H1 (cell line): ENCODE measurements at regions not wholly inside any gene's neighbourhood (a gene's known extent, or its start where the extent isn't known, plus 50 kb on each side); places are given as distances from the start of the nearest gene placed in this dataset.

ENCODE experiments used
- CTCF ChIA-PET: fragments of 300-600 bp; sonication (Branson Sonifier 250); formaldehyde crosslinking; loops from one replicate; lab custom pipeline; 2021; ENCODE audit not compliant: partially characterized antibody; lab: Charles Lee
- POLR2A ChIA-PET: fragments of 300-600 bp; sonication (Branson Sonifier 250); formaldehyde crosslinking; loops from one replicate; lab custom pipeline; 2021; ENCODE audit warnings: inconsistent platforms; ENCODE audit not compliant: partially characterized antibody; lab: Charles Lee
- DNase-seq, 2 experiments: peaks; one replicate each; pipeline versions ENCODE4 v3.0.0 to v3.0.0-alpha.2; 2010 to 2022; ENCODE audit warnings: low spot score in 2 of 2, low read depth in 1 of 2, mixed read lengths in 1 of 2
- FAIRE-seq: peaks from 2 replicates; lab custom pipeline; 2011; peaks lifted over from hg19 to GRCh38; lab: Jason Lieb, UNC
- H2AFZ ChIP-seq: 2 replicates; pipeline ENCODE4 v1.8.1; 2012; ENCODE audit warnings: low read length, inconsistent platforms
- H2AK5ac ChIP-seq: 2 replicates; pipeline ENCODE4 v1.6.1; 2013; ENCODE audit warnings: low read depth, low read length
- H2BK120ac ChIP-seq: replicated peaks from 2 replicates; pipeline ENCODE3; 2013; ENCODE audit warnings: low read depth, low read length, inconsistent platforms
- H2BK12ac ChIP-seq: 2 replicates; pipeline ENCODE4 v1.6.1; 2013; ENCODE audit warnings: low read depth, low read length
- H2BK15ac ChIP-seq: 2 replicates; pipeline ENCODE4 v1.6.1; 2013; ENCODE audit warnings: low read length
- H2BK20ac ChIP-seq: 2 replicates; pipeline ENCODE4 v1.6.1; 2013; ENCODE audit warnings: low read length
- H2BK5ac ChIP-seq: 2 replicates; pipeline ENCODE4 v1.6.1; 2013; ENCODE audit warnings: low read depth, low read length
- H3K14ac ChIP-seq: 2 replicates; pipeline ENCODE4 v1.6.1; 2013; ENCODE audit warnings: inconsistent platforms; ENCODE audit not compliant: insufficient read length
- H3K18ac ChIP-seq: 2 replicates; pipeline ENCODE4 v1.6.1; 2013; ENCODE audit warnings: low read length; ENCODE audit errors: extremely low read depth
- H3K23ac ChIP-seq: 2 replicates; pipeline ENCODE4 v1.6.1; 2013; ENCODE audit warnings: inconsistent platforms; ENCODE audit not compliant: insufficient read length
- H3K23me2 ChIP-seq: 2 replicates; pipeline ENCODE4 v1.6.1; 2013; ENCODE audit warnings: low read depth, low read length
- H3K27ac ChIP-seq: 2 replicates; pipeline ENCODE4 v1.6.1; 2011; ENCODE audit warnings: low read depth, low read length, inconsistent platforms
- H3K27me3 ChIP-seq, 4 experiments: replicated peaks in 1 of 4; 1 replicate in 1 of 4; 2 replicates in 3 of 4; pipeline versions ENCODE4 v1.6.1 to v1.8.1; 2011 to 2013; ENCODE audit warnings: low read length in 3 of 4, mild to moderate bottlenecking in 3 of 4, inconsistent platforms in 2 of 4, mixed read lengths in 2 of 4, moderate library complexity in 1 of 4; ENCODE audit not compliant: control insufficient read depth in 3 of 4, insufficient read depth in 3 of 4; ENCODE audit errors: extremely low read depth in 1 of 4
- H3K36me3 ChIP-seq, 4 experiments: 2 replicates each; pipeline versions ENCODE4 v1.6.1 to v1.8.1; 2011 to 2013; ENCODE audit warnings: mild to moderate bottlenecking in 4 of 4, low read length in 3 of 4, moderate library complexity in 2 of 4, control low read depth in 1 of 4, inconsistent platforms in 1 of 4; ENCODE audit not compliant: insufficient read depth in 4 of 4, control insufficient read depth in 2 of 4
- H3K4ac ChIP-seq: replicated peaks from 2 replicates; pipeline ENCODE3; 2013; ENCODE audit warnings: low read length, low read depth, mixed read lengths, inconsistent platforms; ENCODE audit not compliant: insufficient read length
- H3K4me1 ChIP-seq, 4 experiments: replicated peaks in 1 of 4; 1 replicate in 1 of 4; 2 replicates in 3 of 4; pipeline versions ENCODE4 v1.6.1 to v1.8.1; 2011 to 2013; ENCODE audit warnings: low read length in 3 of 4, inconsistent platforms in 2 of 4, mixed read lengths in 1 of 4; ENCODE audit not compliant: insufficient read depth in 4 of 4, control insufficient read depth in 3 of 4
- H3K4me2 ChIP-seq, 2 experiments: 2 replicates each; pipeline versions ENCODE4 v1.6.1 to v1.8.1; 2011 to 2013; ENCODE audit warnings: low read depth in 2 of 2, low read length in 2 of 2, control low read depth in 1 of 2, inconsistent platforms in 1 of 2, mild to moderate bottlenecking in 1 of 2; ENCODE audit not compliant: insufficient read depth in 1 of 2
- H3K4me3 ChIP-seq, 4 experiments: fragments of 200-600, 300-600 bp in 1 of 4; sonication (generic), shearing (Covaris generic), sonication (Bioruptor Twin) in 1 of 4; 2 replicates each; pipeline versions ENCODE4 v1.5.1 to v1.8.1; 2011 to 2016; ENCODE audit warnings: low read length in 4 of 4, low read depth in 3 of 4, control low read depth in 2 of 4, inconsistent platforms in 2 of 4, mild to moderate bottlenecking in 2 of 4, mixed read lengths in 1 of 4, moderate library complexity in 1 of 4; ENCODE audit not compliant: insufficient read depth in 2 of 4; ENCODE audit errors: extremely low read depth in 1 of 4
- H3K56ac ChIP-seq: replicated peaks from 2 replicates; pipeline ENCODE3; 2013; ENCODE audit warnings: low read depth, mild to moderate bottlenecking, mixed read lengths, low read length, inconsistent platforms; ENCODE audit not compliant: insufficient read length
- H3K79me1 ChIP-seq: 2 replicates; pipeline ENCODE4 v1.6.1; 2013; ENCODE audit warnings: low read depth, low read length, control low read depth
- H3K79me2 ChIP-seq, 2 experiments: 2 replicates each; pipeline versions ENCODE4 v1.6.1 to v1.8.1; 2012 to 2013; ENCODE audit warnings: low read length in 2 of 2, mild to moderate bottlenecking in 2 of 2, inconsistent platforms in 1 of 2; ENCODE audit not compliant: insufficient read depth in 2 of 2, control insufficient read depth in 1 of 2
- H3K9ac ChIP-seq, 4 experiments: replicated peaks in 1 of 4; 1 replicate in 1 of 4; 2 replicates in 3 of 4; pipeline versions ENCODE4 v1.6.1 to v1.8.1; 2011 to 2013; ENCODE audit warnings: low read depth in 3 of 4, low read length in 3 of 4, control low read depth in 2 of 4, mild to moderate bottlenecking in 2 of 4, moderate library complexity in 2 of 4, inconsistent platforms in 1 of 4; ENCODE audit errors: extremely low read depth in 1 of 4
- H3K9me3 ChIP-seq, 2 experiments: 2 replicates each; pipeline versions ENCODE4 v1.6.1 to v1.8.1; 2012 to 2013; ENCODE audit warnings: mild to moderate bottlenecking in 2 of 2, moderate library complexity in 2 of 2, control low read depth in 1 of 2, inconsistent platforms in 1 of 2, low read depth in 1 of 2, low read length in 1 of 2, mixed read lengths in 1 of 2; ENCODE audit not compliant: insufficient read depth in 2 of 2
- H4K20me1 ChIP-seq, 2 experiments: replicated peaks in 1 of 2; 2 replicates each; pipeline versions ENCODE3 to v1.8.1; 2011 to 2013; ENCODE audit warnings: inconsistent platforms in 2 of 2, low read length in 2 of 2, mild to moderate bottlenecking in 1 of 2; ENCODE audit not compliant: insufficient read depth in 2 of 2, control insufficient read depth in 1 of 2
- H4K5ac ChIP-seq: 2 replicates; pipeline ENCODE4 v1.6.1; 2013; ENCODE audit warnings: low read length, low read depth, mixed read lengths, inconsistent platforms; ENCODE audit not compliant: insufficient read length
- H4K8ac ChIP-seq: 2 replicates; pipeline ENCODE4 v1.8.0; 2013; ENCODE audit warnings: mild to moderate bottlenecking, moderate library complexity, low read length, inconsistent platforms; ENCODE audit not compliant: insufficient read depth; ENCODE audit errors: extremely low read depth
- H4K91ac ChIP-seq: replicated peaks from 2 replicates; pipeline ENCODE3; 2013; ENCODE audit warnings: low read length, mixed read lengths, inconsistent platforms; ENCODE audit not compliant: insufficient read length
- BRCA1 ChIP-seq: IDR thresholded peaks from 2 replicates; pipeline ENCODE4 v1.6.1; 2012; ENCODE audit warnings: low read depth, low read length, improper control_type of control experiment
- HDAC2 ChIP-seq, 2 experiments: fragments of 300-600 bp in 1 of 2; sonication (generic) in 1 of 2; IDR thresholded peaks; 2 replicates each; pipeline ENCODE4 v1.6.1; 2011 to 2012; ENCODE audit warnings: low read depth in 2 of 2, low read length in 2 of 2, mild to moderate bottlenecking in 2 of 2, moderate library complexity in 2 of 2, borderline replicate concordance in 1 of 2, inconsistent platforms in 1 of 2
- JUND ChIP-seq: IDR thresholded peaks from 2 replicates; pipeline ENCODE4 v1.6.1; 2011; ENCODE audit warnings: mild to moderate bottlenecking, improper control_type of control experiment, low read length
- NANOG ChIP-seq: IDR thresholded peaks from 2 replicates; pipeline ENCODE4 v1.6.1; 2011; ENCODE audit warnings: low read length, low read depth, mild to moderate bottlenecking, inconsistent platforms; ENCODE audit not compliant: insufficient read depth, poor library complexity, severe bottlenecking
- NRF1 ChIP-seq: IDR thresholded peaks from 2 replicates; pipeline ENCODE4 v1.6.1; 2011; ENCODE audit warnings: mild to moderate bottlenecking, low read depth, low read length, improper control_type of control experiment
- RBBP5 ChIP-seq: IDR thresholded peaks from 2 replicates; pipeline ENCODE4 v1.7.1; 2012; ENCODE audit warnings: low read depth, mild to moderate bottlenecking, inconsistent platforms, low read length, moderate library complexity, borderline replicate concordance
- SP4 ChIP-seq: IDR thresholded peaks from 2 replicates; pipeline ENCODE4 v1.6.1; 2012; ENCODE audit warnings: low read length, inconsistent platforms
- TBP ChIP-seq: IDR thresholded peaks from 2 replicates; pipeline ENCODE4 v1.6.1; 2011; ENCODE audit warnings: low read depth, low read length, improper control_type of control experiment
- whole genome bisulfite sequencing, 2 experiments: shearing (Covaris generic) in 1 of 2; methylation state at CpG; one replicate each; pipeline versions ENCODE4 v1.1.6 to v1.1.7; 2013 to 2015; ENCODE audit warnings: low lambda C conversion rate in 2 of 2, mixed read lengths in 2 of 2, inconsistent platforms in 1 of 2, low coverage in 1 of 2, missing lambda C conversion rate in 1 of 2; ENCODE audit not compliant: insufficient replicate concordance in 2 of 2, insufficient coverage in 1 of 2, insufficient read length in 1 of 2; ENCODE audit errors: extremely low coverage in 1 of 2, missing lambda C conversion rate in 1 of 2; 5-methylcytosine and 5-hydroxymethylcytosine counted together
- TF ChIP-seq, protein P1 (sequence below): IDR thresholded peaks from 2 replicates; pipeline ENCODE4 v1.6.1; 2012; ENCODE audit warnings: inconsistent platforms
- TF ChIP-seq, protein P2 (sequence below): IDR thresholded peaks from 2 replicates; pipeline ENCODE4 v1.6.1; 2011; ENCODE audit warnings: low read depth, mild to moderate bottlenecking, low read length; ENCODE audit not compliant: insufficient read depth
- TF ChIP-seq, protein P3 (sequence below), 3 experiments: IDR thresholded peaks; 1 replicate in 2 of 3; 2 replicates in 1 of 3; pipeline versions ENCODE4 v1.5.1 to v1.6.1; 2011; ENCODE audit warnings: low read length in 3 of 3, mild to moderate bottlenecking in 3 of 3, inconsistent platforms in 2 of 3, low read depth in 1 of 3, moderate library complexity in 1 of 3; ENCODE audit not compliant: insufficient read depth in 1 of 3; ENCODE audit errors: control extremely low read depth in 1 of 3

DNA sequence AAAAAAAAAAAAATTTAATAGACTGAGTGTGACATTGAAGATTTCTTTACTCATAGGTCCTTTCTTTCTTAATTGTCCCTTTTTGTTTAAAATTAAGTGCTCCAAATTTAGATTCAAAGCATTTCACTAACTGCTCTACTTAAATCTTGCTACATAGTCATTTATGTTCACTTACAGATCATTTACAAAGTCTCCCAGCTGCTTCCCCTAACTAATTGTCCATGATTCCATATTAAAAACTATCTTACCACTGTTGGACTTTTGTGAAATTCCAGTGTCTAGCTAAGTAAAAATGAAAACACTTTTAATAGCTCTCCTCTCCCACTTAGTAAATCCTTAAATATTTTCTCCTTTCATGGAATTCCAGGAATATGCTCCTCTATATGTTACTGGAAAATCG is 850.5 kb downstream of the NR2F1-AS1 start:
- no peak overlapping the region for H2AFZ ChIP-seq
- no peak overlapping the region for H4K91ac ChIP-seq
- no peak overlapping the region for H4K5ac ChIP-seq
- H3K27me3 ChIP-seq, result no peaks in the 10 kb centered on the region
- no peak overlapping the region for H2BK12ac ChIP-seq
- FAIRE-seq, result no peak
- no peak overlapping the region for H3K56ac ChIP-seq
- no peaks in the 10 kb centered on the region for H4K20me1 ChIP-seq
- H3K79me2 ChIP-seq, result no peaks in the 10 kb centered on the region
- no peak overlapping the region for H3K27ac ChIP-seq
- H3K4me3 ChIP-seq, result no peak overlapping the region
- CTCF ChIA-PET, result no interaction called here
- no peaks in the 10 kb centered on the region for H3K4me1 ChIP-seq
- no peak overlapping the region for H3K4ac ChIP-seq
- H3K23me2 ChIP-seq, result no peaks in the 10 kb centered on the region
- POLR2A ChIA-PET, result no interaction called here
- no peak overlapping the region for H3K14ac ChIP-seq
- no peak overlapping the region for H2BK120ac ChIP-seq
- H2BK20ac ChIP-seq, result no peak overlapping the region
- no peak overlapping the region for H4K8ac ChIP-seq
- H3K4me2 ChIP-seq, result no peak overlapping the region
- no peaks in the 10 kb centered on the region for H3K36me3 ChIP-seq
- no peak overlapping the region for H2BK15ac ChIP-seq
- no peaks in the 10 kb centered on the region for H3K79me1 ChIP-seq
- no peak overlapping the region for H3K23ac ChIP-seq
- H2BK5ac ChIP-seq, result no peak overlapping the region
- H2AK5ac ChIP-seq, result no peak overlapping the region
- 71% methylated on average over 1 of the region's 1 CpG; no CpG with 5 or more reads in 1 of the 2 experiments for WGBS, 2 experiments
- no peaks in the 10 kb centered on the region for H3K9me3 ChIP-seq
- no peak overlapping the region for H3K18ac ChIP-seq
- no peak overlapping the region for H3K9ac ChIP-seq
- DNase-seq, result no peak
- TF ChIP-seq TBP, result no peak
- TF ChIP-seq NANOG, result no peak
- TF ChIP-seq, protein P1, sequence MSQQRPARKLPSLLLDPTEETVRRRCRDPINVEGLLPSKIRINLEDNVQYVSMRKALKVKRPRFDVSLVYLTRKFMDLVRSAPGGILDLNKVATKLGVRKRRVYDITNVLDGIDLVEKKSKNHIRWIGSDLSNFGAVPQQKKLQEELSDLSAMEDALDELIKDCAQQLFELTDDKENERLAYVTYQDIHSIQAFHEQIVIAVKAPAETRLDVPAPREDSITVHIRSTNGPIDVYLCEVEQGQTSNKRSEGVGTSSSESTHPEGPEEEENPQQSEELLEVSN, result no peak
- no peak for TF ChIP-seq NRF1
- no peak for TF ChIP-seq JUND
- TF ChIP-seq RBBP5, result no peak
- TF ChIP-seq, protein P2, sequence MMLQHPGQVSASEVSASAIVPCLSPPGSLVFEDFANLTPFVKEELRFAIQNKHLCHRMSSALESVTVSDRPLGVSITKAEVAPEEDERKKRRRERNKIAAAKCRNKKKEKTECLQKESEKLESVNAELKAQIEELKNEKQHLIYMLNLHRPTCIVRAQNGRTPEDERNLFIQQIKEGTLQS, result no peak
- TF ChIP-seq, protein P3, sequence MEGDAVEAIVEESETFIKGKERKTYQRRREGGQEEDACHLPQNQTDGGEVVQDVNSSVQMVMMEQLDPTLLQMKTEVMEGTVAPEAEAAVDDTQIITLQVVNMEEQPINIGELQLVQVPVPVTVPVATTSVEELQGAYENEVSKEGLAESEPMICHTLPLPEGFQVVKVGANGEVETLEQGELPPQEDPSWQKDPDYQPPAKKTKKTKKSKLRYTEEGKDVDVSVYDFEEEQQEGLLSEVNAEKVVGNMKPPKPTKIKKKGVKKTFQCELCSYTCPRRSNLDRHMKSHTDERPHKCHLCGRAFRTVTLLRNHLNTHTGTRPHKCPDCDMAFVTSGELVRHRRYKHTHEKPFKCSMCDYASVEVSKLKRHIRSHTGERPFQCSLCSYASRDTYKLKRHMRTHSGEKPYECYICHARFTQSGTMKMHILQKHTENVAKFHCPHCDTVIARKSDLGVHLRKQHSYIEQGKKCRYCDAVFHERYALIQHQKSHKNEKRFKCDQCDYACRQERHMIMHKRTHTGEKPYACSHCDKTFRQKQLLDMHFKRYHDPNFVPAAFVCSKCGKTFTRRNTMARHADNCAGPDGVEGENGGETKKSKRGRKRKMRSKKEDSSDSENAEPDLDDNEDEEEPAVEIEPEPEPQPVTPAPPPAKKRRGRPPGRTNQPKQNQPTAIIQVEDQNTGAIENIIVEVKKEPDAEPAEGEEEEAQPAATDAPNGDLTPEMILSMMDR (IDR thresholded peaks at IDR 0.05; ENCODE audit: control extremely low read depth in 1 of 3, insufficient read depth in 1 of 3, low read depth in 1 of 3, low read length in 3 of 3), result no peak
- TF ChIP-seq BRCA1, result no peak
- TF ChIP-seq SP4, result no peak
- TF ChIP-seq HDAC2 (IDR thresholded peaks at IDR 0.05; ENCODE audit: borderline replicate concordance in 1 of 2, low read depth in 2 of 2, low read length in 2 of 2), result no peak
